ENCODE measurements at regions not wholly inside any gene's neighbourhood (a gene's known extent, or its start where the extent isn't known, plus 50 kb on each side); places are given as distances from the start of the nearest gene placed in this dataset.

DNA sequence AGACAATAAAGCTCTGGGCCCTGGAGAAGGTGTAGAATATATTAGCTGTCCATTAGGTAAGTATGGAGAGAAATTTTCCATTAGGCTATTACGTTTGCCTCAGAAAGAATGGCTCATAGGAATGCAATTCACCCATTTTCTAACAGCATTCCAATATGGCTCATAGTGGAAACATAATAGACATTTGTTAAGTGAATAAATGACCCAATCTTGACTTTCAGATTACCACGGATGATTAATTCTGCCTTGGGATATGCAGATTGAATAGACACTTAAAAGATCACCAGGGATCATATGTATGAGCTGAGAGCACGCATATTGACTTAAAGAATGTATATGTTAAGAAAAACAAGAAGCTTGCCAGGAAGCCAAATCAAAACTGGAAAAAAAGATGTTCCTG, 209.1 kb upstream of the CDYL start:
- TF ChIP-seq, protein P1, sequence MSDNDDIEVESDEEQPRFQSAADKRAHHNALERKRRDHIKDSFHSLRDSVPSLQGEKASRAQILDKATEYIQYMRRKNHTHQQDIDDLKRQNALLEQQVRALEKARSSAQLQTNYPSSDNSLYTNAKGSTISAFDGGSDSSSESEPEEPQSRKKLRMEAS (IDR thresholded peaks at IDR 0.05; ENCODE audit: low read depth, low read length): no peak
- TF ChIP-seq, protein P2, sequence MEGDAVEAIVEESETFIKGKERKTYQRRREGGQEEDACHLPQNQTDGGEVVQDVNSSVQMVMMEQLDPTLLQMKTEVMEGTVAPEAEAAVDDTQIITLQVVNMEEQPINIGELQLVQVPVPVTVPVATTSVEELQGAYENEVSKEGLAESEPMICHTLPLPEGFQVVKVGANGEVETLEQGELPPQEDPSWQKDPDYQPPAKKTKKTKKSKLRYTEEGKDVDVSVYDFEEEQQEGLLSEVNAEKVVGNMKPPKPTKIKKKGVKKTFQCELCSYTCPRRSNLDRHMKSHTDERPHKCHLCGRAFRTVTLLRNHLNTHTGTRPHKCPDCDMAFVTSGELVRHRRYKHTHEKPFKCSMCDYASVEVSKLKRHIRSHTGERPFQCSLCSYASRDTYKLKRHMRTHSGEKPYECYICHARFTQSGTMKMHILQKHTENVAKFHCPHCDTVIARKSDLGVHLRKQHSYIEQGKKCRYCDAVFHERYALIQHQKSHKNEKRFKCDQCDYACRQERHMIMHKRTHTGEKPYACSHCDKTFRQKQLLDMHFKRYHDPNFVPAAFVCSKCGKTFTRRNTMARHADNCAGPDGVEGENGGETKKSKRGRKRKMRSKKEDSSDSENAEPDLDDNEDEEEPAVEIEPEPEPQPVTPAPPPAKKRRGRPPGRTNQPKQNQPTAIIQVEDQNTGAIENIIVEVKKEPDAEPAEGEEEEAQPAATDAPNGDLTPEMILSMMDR (IDR thresholded peaks at IDR 0.05; ENCODE audit: low read depth, low read length): no peak
- TF ChIP-seq MYC (IDR thresholded peaks at IDR 0.05; ENCODE audit: low read depth, low read length): no peak
- no peak for TF ChIP-seq POLR2A (IDR thresholded peaks at IDR 0.05; ENCODE audit: extremely low read depth, insufficient read length)
